B cell (primary cell): ENCODE measurements at regions not wholly inside any gene's neighbourhood (a gene's known extent, or its start where the extent isn't known, plus 50 kb on each side); places are given as distances from the start of the nearest gene placed in this dataset.

ENCODE experiments used
- ATAC-seq: fragments of 200-7000 bp; cut with Tn5 transposase; one replicate; pipeline ENCODE4 v1.10.0; 2021; ENCODE audit warnings: low read depth, mild to moderate bottlenecking, moderate number of reproducible peaks, moderate library complexity
- CTCF ChIA-PET: fragments of 350-600 bp; sonication (Branson Sonifier 250); formaldehyde crosslinking; loops from one replicate; lab custom pipeline; 2021; ENCODE audit warnings: antibody characterized with exemption, inconsistent platforms; lab: Charles Lee
- POLR2A ChIA-PET: fragments of 350-600 bp; sonication (Branson Sonifier 250); formaldehyde crosslinking; loops from one replicate; lab custom pipeline; 2021; ENCODE audit warnings: antibody characterized with exemption; lab: Charles Lee
- DNase-seq: peaks from one replicate; pipeline ENCODE4 v3.0.0; 2013
- H2AFZ ChIP-seq: 2 replicates; pipeline ENCODE4 v1.6.1; 2012; ENCODE audit warnings: mild to moderate bottlenecking, low read depth, low read length; ENCODE audit not compliant: insufficient read depth, poor library complexity, severe bottlenecking
- H3K27ac ChIP-seq, 2 donors: 1 replicate in 1 of 2; 2 replicates in 1 of 2; pipeline ENCODE4 v1.5.1; 2012 to 2013; ENCODE audit warnings: low read length in 2 of 2, mild to moderate bottlenecking in 2 of 2, moderate library complexity in 1 of 2
- H3K27me3 ChIP-seq, 4 experiments: fragments of 200-600 bp in 1 of 4; sonication (generic) in 1 of 4; replicated peaks in 1 of 4; 1 replicate in 2 of 4; 2 replicates in 2 of 4; pipeline versions ENCODE4 v1.6.1 to v1.7.0; 2013 to 2016; ENCODE audit warnings: low read length in 3 of 4, mild to moderate bottlenecking in 2 of 4, mixed read lengths in 1 of 4, moderate library complexity in 1 of 4; ENCODE audit not compliant: insufficient read depth in 4 of 4, control insufficient read depth in 3 of 4; ENCODE audit errors: control extremely low read depth in 1 of 4
- H3K36me3 ChIP-seq, 2 experiments: replicated peaks in 1 of 2; 1 replicate in 1 of 2; 2 replicates in 1 of 2; pipeline versions ENCODE4 v1.6.1 to v1.7.1; 2013; ENCODE audit warnings: low read length in 1 of 2; ENCODE audit not compliant: insufficient read depth in 2 of 2, control insufficient read depth in 1 of 2; ENCODE audit errors: control extremely low read depth in 1 of 2, extremely low read depth in 1 of 2
- H3K4me1 ChIP-seq, 2 donors: fragments of 200-600 bp in 1 of 2; sonication (generic) in 1 of 2; 1 replicate in 1 of 2; 2 replicates in 1 of 2; pipeline versions ENCODE4 v1.5.1 to v1.6.1; 2013 to 2017; ENCODE audit warnings: low read length in 2 of 2; ENCODE audit not compliant: control insufficient read depth in 2 of 2, insufficient read depth in 2 of 2
- H3K4me2 ChIP-seq: replicated peaks from 2 replicates; pipeline ENCODE3; 2012; ENCODE audit warnings: mild to moderate bottlenecking, low read depth, low read length; ENCODE audit not compliant: poor library complexity, severe bottlenecking
- H3K4me3 ChIP-seq, 5 experiments: fragments of 200-600 bp in 1 of 5; sonication (generic) in 1 of 5; 1 replicate in 3 of 5; 2 replicates in 2 of 5; pipeline versions ENCODE4 v1.5.1 to v1.7.0; 2011 to 2016; ENCODE audit warnings: low read length in 4 of 5, mild to moderate bottlenecking in 4 of 5, low read depth in 2 of 5, control low read depth in 1 of 5, moderate library complexity in 1 of 5; ENCODE audit not compliant: insufficient read depth in 1 of 5; ENCODE audit errors: control extremely low read depth in 1 of 5, extremely low read depth in 1 of 5
- H3K79me2 ChIP-seq: fragments of 200-600 bp; sonication (generic); one replicate; pipeline ENCODE4 v1.6.0; 2016; ENCODE audit warnings: low read length; ENCODE audit not compliant: control insufficient read depth, insufficient read depth
- H3K9ac ChIP-seq: fragments of 200-600 bp; sonication (generic); 2 replicates; pipeline ENCODE4 v1.6.1; 2017; ENCODE audit warnings: mild to moderate bottlenecking, low read length, moderate library complexity
- H3K9me3 ChIP-seq, 3 donors: one replicate each; pipeline versions ENCODE4 v1.6.1 to v1.7.1; 2013; ENCODE audit warnings: low read length in 2 of 3; ENCODE audit not compliant: control insufficient read depth in 2 of 3, insufficient read depth in 1 of 3; ENCODE audit errors: control extremely low read depth in 1 of 3
- H4K20me1 ChIP-seq: 2 replicates; pipeline ENCODE4 v1.6.0; 2012; ENCODE audit warnings: mild to moderate bottlenecking, low read length; ENCODE audit not compliant: insufficient read depth, control insufficient read depth, poor library complexity, severe bottlenecking
- H3K27ac Mint-ChIP-seq: one replicate; pipeline ENCODE4 v1.8.0; 2021; ENCODE audit warnings: mixed read lengths
- H3K27me3 Mint-ChIP-seq: one replicate; pipeline ENCODE4 v1.8.0; 2021; ENCODE audit warnings: mixed read lengths
- H3K4me1 Mint-ChIP-seq: one replicate; pipeline ENCODE4 v1.8.0; 2021; ENCODE audit warnings: mixed read lengths
- H3K4me3 Mint-ChIP-seq: one replicate; pipeline ENCODE4 v1.8.0; 2021; ENCODE audit warnings: mixed read lengths
- H3K9me3 Mint-ChIP-seq: one replicate; pipeline ENCODE4 v1.8.0; 2022; ENCODE audit warnings: mixed read lengths; ENCODE audit not compliant: insufficient read depth
- EZH2 ChIP-seq: IDR thresholded peaks from 2 replicates; pipeline ENCODE4 v1.6.1; 2012; ENCODE audit warnings: borderline replicate concordance, low read depth, mild to moderate bottlenecking, moderate library complexity, low read length; ENCODE audit not compliant: insufficient read depth, poor library complexity, severe bottlenecking
- WGBS: methylation state at CpG from one replicate; pipeline ENCODE4 v1.1.5; 2013; ENCODE audit warnings: missing lambda C conversion rate; ENCODE audit not compliant: insufficient coverage; 5-methylcytosine and 5-hydroxymethylcytosine counted together
- intact Hi-C: fragments of 100-400 bp; cut with micrococcal nuclease; formaldehyde crosslinking; loops from one replicate; pipeline ENCODE4 v1.10.0; 2022
- TF ChIP-seq, protein P1 (sequence below): fragments of 200-600 bp; IDR thresholded peaks from one replicate; pipeline ENCODE4 v1.8.0; 2022; ENCODE audit warnings: antibody characterized with exemption, mild to moderate bottlenecking

- no peak overlapping the region for H3K4me3 Mint-ChIP-seq
- no peaks in the 10 kb centered on the region for H3K4me1 ChIP-seq
- DNase-seq (no peak), ATAC-seq (no peak)
- no peak overlapping the region for H3K27ac Mint-ChIP-seq
- H3K9me3 ChIP-seq = peaks cover 0 to 18% (median 0%) of the 10 kb centered on the region in 3 donors
- no peaks in the 10 kb centered on the region for H3K9me3 Mint-ChIP-seq
- no peak overlapping the region for H3K9ac ChIP-seq
- TF ChIP-seq EZH2 = no peak
- TF ChIP-seq, protein P1, sequence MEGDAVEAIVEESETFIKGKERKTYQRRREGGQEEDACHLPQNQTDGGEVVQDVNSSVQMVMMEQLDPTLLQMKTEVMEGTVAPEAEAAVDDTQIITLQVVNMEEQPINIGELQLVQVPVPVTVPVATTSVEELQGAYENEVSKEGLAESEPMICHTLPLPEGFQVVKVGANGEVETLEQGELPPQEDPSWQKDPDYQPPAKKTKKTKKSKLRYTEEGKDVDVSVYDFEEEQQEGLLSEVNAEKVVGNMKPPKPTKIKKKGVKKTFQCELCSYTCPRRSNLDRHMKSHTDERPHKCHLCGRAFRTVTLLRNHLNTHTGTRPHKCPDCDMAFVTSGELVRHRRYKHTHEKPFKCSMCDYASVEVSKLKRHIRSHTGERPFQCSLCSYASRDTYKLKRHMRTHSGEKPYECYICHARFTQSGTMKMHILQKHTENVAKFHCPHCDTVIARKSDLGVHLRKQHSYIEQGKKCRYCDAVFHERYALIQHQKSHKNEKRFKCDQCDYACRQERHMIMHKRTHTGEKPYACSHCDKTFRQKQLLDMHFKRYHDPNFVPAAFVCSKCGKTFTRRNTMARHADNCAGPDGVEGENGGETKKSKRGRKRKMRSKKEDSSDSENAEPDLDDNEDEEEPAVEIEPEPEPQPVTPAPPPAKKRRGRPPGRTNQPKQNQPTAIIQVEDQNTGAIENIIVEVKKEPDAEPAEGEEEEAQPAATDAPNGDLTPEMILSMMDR = no peak
- 93% methylated on average over 33 of the region's 39 CpGs for WGBS
- no peak overlapping the region for H3K27ac ChIP-seq
- H3K4me3 ChIP-seq = no peak overlapping the region
- no peaks in the 10 kb centered on the region for H3K27me3 ChIP-seq
- H4K20me1 ChIP-seq = no peaks in the 10 kb centered on the region
- no peak overlapping the region for H3K4me2 ChIP-seq
- intact Hi-C loops = no loop called here
- ChIA-PET CTCF (no interaction called here), POLR2A (no interaction called here)
- H3K27me3 Mint-ChIP-seq = no peaks in the 10 kb centered on the region
- no peaks in the 10 kb centered on the region for H3K4me1 Mint-ChIP-seq
- H2AFZ ChIP-seq = no peak overlapping the region
- no peaks in the 10 kb centered on the region for H3K79me2 ChIP-seq
- H3K36me3 ChIP-seq = no peaks in the 10 kb centered on the region
These were observed 51.8 kb upstream of the PPP2R2D start for GRCh38 chr10:131848741-131849590.

DNA sequence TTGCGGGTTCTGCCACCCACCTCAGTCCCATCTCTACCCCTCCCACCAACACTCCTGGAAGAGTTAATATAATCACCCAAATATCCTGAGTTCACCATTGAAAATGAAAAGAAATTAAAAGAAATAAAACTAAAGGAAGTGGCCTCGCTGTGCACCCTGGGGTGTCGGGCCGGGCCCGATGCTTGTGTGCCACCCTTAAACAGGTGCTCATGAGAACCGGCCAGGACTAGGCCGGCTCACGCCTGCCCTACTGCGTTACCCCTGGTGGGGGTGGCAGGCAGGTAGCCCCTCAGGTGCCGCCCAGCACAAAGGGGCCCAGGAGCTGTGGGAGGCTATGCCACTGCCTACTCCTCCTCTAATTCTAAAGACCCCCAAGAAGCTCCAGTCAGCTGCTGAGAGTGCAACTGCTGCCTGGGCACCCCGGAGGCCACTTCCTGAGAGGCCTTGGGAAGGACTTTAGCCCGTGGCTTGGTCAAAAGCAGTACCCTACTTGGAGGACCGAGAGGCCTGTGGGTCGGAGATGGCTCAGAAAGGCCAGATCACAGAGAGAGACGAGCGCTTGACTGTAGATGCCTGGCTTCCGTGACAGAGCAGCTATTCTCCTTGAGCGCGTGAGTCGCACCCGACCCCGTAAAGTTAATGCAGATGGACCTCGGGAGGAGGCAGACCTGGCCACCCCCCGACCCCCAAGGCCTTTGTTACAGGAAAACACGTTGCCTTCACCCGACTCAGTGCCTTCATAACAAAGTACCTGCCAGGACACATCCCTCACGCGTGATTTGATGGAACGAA is 51.0 kb upstream of the PPP2R2D start:
- no peak overlapping the region for H2AFZ ChIP-seq
- ChIA-PET CTCF (no interaction called here), POLR2A (no interaction called here)
- H3K27ac Mint-ChIP-seq = no peak overlapping the region
- no peaks in the 10 kb centered on the region for H3K4me1 Mint-ChIP-seq
- TF ChIP-seq EZH2 = no peak
- TF ChIP-seq, protein P1 = no peak
- H3K27me3 Mint-ChIP-seq = no peaks in the 10 kb centered on the region
- 92% methylated on average over 25 of the region's 29 CpGs for WGBS
- DNase-seq = no peak
- H3K9me3 ChIP-seq = peaks cover 0 to 15% (median 0%) of the 10 kb centered on the region in 3 donors
- H3K9me3 Mint-ChIP-seq = no peaks in the 10 kb centered on the region
- no peak overlapping the region for H3K4me3 Mint-ChIP-seq
- no peaks in the 10 kb centered on the region for H3K4me1 ChIP-seq
- no peak overlapping the region for H3K9ac ChIP-seq
- no peaks in the 10 kb centered on the region for H3K36me3 ChIP-seq
- H3K4me3 ChIP-seq = no peak overlapping the region
- no peak for ATAC-seq
- no peaks in the 10 kb centered on the region for H3K79me2 ChIP-seq
- no peak overlapping the region for H3K27ac ChIP-seq
- intact Hi-C loops = no loop called here
- no peaks in the 10 kb centered on the region for H3K27me3 ChIP-seq
- no peak overlapping the region for H3K4me2 ChIP-seq
- no peaks in the 10 kb centered on the region for H4K20me1 ChIP-seq
